Mammary epithelial cell (primary cell): ENCODE measurements at regions not wholly inside any gene's neighbourhood (a gene's known extent, or its start where the extent isn't known, plus 50 kb on each side); places are given as distances from the start of the nearest gene placed in this dataset.

Experiments
- CTCF ChIP-seq, 2 donors: IDR thresholded peaks in 1 of 2; conservative IDR thresholded peaks in 1 of 2; 2 replicates each; pipeline ENCODE4 v1.5.1; 2011 to 2012; ENCODE audit warnings: inconsistent platforms in 2 of 2, low read length in 2 of 2, mild to moderate bottlenecking in 2 of 2, control low read depth in 1 of 2, low read depth in 1 of 2; ENCODE audit not compliant: insufficient read depth in 1 of 2; ENCODE audit errors: extremely low read depth in 1 of 2
- EZH2 ChIP-seq: IDR thresholded peaks from 2 replicates; pipeline ENCODE4 v1.6.1; 2012; ENCODE audit warnings: low read length, inconsistent platforms, borderline replicate concordance

GRCh38 chr6:134626589-134626988, 308.7 kb upstream of the SGK1 start:
- no peak for TF ChIP-seq CTCF (conservative IDR thresholded peaks at IDR 0.05 in 1 of 2, IDR thresholded peaks at IDR 0.05 in 1 of 2; ENCODE audit: extremely low read depth in 1 of 2, insufficient read depth in 1 of 2, low read depth in 1 of 2, low read length in 2 of 2)
- TF ChIP-seq EZH2 = no peak
